Erythroblast (primary cell): ENCODE measurements at regions not wholly inside any gene's neighbourhood (a gene's known extent, or its start where the extent isn't known, plus 50 kb on each side); places are given as distances from the start of the nearest gene placed in this dataset.
"Not testable (repeated sequence)": the region's sequence is repeated elsewhere in the genome, so short reads cannot be mapped to it uniquely, and the experiment has no call there.

Experiments
- DNase-seq, 2 experiments: peaks; one replicate each; lab custom pipeline; 2025; lab: John Stamatoyannopoulos, UW
- GATA1 ChIP-seq: IDR thresholded peaks from 2 replicates; pipeline ENCODE4 v1.6.1; 2011; ENCODE audit warnings: low read depth, mild to moderate bottlenecking, control low read depth, low read length, moderate library complexity
- POLR2A ChIP-seq: IDR thresholded peaks from 2 replicates; pipeline ENCODE4 v1.6.1; 2011; ENCODE audit warnings: mild to moderate bottlenecking, low read length

DNA sequence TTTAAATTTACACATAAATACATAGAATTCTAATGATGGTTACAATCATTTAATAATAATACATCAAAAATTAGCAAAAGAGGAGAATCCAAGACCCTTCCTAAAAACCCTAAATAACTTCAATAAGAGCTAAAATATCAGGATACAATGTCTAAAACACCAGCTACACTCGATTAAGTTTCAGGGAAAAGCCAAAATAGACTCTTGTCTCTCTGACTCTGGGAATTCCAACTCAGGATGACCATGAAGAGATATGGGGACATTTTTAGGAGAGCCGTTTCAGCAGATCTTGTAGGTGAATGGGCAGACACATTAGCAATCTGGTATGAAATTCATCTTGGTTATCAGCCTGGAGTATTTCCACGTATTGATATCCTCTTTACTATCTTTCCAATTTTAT, 193.3 kb upstream of the NR3C1 start:
- no peak for DNase-seq
- TF ChIP-seq GATA1 (no peak), POLR2A (no peak)

DNA sequence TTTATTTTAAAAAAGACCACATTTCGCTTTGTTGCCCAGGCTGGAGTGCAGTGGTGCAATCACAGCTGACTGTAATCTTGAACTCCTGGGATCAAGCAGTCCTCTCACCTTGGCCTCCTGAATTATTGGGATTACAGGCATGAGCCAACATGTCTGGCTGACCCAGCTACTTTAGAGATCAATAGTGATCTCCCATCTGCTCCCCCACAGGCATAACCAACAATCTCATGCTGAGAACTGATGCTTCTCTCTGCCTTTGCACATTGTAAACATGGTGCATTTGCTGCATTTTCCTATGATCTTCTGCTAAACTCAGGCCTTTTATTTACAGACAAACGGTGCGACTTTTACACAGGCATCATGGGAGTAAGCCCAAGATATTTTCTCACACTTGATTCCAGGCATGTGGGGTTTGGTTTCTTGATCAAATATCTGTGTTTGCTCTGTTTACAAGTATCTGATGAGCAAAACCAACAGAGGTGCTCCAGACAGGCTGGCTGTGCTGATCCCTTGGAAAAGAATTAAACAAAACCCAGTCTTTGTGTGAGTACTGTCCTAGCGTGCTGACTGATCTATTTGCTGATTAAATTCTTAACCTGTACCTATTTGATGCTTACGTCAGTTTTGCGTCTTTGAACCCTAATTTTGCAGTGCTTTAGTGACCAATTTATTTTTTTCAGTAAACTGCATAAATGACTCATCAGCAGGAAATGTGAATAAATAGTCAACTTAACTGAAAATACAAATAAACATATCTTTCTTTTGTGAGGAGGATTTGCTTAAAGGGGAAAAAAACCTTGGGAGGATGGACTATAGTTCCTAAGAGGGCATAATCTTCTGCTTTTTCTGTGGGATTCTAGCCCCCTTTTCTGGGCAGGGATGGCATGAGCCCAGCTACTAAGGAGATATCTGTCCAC, 191.7 kb upstream of the NR3C1 start:
- TF ChIP-seq POLR2A: no peak
- TF ChIP-seq GATA1: no peak
- DNase-seq: no peak

DNA sequence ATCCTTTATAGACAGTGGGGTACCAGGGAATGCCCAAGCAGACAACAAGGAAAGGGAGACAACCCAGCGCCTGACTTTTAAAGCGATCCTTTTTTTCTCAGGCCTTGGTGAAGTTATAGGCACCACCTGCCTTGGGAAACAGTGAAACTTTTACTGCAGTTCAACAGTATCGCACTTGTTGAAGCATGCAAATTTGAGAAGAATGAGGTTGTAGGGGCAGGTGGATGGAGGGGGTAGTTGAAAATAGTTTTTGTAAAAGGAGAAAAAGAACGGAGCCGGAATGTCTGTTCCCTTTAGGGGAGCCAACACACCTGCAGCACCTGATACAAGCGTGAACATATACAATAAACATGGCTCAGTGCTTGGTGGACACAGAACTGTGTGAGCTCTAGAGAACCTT, 190.2 kb upstream of the NR3C1 start:
- no peak for DNase-seq
- TF ChIP-seq GATA1 (no peak), POLR2A (no peak)

DNA sequence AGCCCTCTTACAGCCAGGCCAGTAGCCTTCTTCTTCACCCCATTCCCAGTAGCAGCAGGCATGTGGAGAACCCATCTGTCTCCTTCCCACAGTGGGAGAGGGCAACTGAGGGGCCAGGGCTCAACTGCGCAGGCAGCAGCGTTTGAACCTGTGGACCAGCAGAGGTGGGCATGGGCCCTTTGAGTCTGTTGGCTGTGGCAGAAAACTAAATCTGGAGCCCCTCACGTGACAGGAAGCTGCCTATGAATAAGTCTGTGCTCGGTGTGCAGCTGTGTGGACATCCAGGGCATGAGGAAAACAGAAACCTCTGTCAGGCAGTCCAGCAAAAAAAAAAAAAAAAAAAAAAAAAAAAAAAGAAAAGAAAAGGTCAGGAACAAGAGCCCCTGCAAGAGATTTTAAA, 189.2 kb upstream of the NR3C1 start:
- no peak for TF ChIP-seq GATA1
- no peak for TF ChIP-seq POLR2A
- no peak for DNase-seq

DNA sequence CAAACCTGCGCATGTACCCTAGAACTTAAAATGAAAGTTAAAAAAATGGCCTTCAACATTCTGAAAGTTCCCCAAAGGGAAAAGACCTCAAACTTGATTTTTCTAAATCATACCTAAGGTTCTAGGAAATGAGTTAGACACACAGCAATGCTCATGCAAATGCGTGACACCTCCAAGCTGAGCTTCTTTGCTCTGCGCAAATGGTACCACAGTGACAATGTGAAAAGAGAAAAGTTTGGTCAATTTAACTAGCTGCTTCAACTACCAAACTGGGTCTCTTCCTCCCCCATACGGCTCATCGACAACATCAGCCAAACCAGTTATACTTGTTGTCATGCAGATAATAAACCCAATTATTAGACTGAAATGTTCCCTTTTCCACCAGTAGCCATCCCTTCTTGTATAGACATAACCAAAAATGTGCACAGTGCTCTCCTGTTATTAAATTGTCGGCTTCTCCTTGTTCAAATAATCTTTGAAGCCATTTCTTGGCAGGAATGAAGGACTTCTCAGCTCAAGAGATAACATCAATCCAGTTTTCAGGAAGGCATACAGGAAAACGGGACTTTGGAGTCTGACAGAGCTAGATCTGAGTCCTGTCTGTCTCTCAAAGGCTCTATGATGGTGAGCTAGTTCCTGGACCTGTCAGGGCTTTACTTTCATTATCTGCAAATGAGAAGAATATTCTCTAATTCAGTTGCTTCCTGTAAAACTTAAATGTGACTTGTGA, 185.6 kb upstream of the NR3C1 start:
- no peak for TF ChIP-seq GATA1
- no peak for TF ChIP-seq POLR2A
- DNase-seq: no peak

DNA sequence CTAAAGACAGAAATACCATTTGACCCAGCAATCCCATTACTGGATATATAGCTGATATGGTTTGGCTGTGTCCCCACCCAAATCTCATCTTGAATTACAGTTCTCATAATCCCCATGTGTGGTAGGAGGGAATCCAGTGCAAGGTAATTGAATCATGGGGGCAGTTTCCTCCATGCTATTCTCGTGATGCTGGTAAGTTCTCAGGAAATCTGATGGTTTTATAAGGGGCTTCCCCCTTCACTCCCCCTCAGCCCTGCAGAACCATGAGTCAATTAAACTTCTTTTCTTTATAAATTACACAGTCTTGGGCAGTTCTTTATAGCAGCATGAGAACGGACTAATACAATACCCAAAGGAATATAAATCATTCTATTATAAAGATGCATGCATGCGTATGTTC, 184.6 kb upstream of the NR3C1 start:
- not testable (repeated sequence) for DNase-seq

DNA sequence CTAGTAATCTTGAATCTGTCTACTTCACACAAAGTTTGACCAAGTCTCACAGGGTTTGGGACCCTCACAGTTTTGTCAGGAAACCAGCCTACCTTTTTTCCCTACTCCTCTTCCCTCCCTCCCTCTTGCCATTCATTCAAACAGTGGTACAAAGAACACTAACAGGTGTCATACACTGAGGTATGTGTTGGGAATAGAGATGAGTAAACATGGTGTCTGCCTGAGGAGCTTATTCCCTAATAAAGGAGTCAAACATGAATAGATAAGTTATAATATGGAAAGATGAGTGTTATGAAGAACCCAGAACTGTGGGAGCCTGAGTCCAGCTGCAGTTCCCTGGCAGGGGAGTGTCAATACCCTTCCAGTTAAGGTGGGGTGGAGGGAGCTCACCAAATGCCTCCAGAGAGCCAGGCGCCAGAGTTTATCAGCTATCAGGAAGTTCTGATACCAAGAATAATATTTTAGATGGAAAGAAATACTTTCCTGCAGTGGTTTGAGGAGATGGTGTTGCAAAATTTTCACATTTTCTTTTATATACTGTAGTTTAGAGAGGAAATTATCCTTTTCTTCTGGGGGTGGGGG, 183.4 kb upstream of the NR3C1 start:
- DNase-seq: no peak
- no peak for TF ChIP-seq GATA1
- no peak for TF ChIP-seq POLR2A

DNA sequence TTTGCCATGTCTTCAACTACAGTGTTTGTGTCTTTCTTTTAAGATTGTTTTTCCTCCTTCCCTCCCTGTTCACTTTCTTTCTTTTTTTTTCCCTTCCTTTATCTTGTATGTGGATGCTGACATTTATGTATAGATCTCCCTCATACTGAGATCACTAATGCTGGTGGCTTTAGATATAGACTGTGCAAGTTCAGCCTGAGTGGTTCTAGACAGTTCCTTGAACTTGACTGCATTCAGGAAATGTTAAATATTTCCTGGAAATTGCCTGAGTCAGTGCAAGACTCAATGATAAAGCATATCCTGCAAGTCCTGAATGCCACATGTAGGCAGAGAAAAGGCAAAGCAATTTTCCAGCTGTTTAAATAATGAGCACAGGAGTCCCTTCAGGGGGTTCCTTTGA, 182.5 kb upstream of the NR3C1 start:
- TF ChIP-seq POLR2A: no peak
- TF ChIP-seq GATA1: no peak
- DNase-seq: peak in 1 of 2 experiments; percentile 17

DNA sequence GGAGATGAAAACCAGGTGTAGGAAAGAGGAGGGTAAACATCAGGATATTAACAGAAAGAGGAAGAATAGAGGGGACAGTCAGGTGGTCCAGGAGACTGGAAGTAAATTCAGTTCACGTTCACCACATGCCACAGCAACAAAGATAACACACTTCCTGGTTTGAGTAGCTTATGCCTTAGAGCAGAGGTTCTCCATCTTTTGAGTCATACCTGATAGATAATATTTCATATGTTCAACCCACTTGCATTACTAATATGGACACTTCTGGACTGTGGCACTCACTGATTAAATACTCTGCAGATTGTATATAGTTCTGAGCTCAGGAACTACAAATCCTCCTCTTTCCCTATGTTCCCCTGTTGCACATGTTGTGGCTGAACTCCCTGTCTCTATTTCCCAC, 179.9 kb upstream of the NR3C1 start:
- DNase-seq: no peak
- TF ChIP-seq GATA1 (no peak), POLR2A (no peak)

DNA sequence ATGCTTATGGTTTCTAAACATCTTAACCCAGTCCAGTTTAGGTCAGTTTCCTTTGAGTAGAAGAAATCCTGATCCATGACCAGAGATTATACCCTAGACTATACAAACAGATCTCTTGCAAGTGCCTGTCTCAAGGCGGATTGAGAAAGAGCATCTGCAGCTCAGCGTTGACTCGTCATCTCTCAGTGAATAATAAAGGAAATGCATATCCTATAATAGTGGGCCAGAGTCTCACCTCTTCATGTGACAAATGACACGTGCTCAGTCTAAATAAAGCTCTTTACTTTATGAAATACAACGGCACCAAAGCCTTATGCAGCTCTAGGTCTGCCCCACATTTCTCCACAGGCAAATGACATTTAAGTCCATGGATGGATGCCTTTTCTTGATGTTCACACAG, 179.4 kb upstream of the NR3C1 start:
- DNase-seq: no peak
- TF ChIP-seq POLR2A (no peak), GATA1 (no peak)

DNA sequence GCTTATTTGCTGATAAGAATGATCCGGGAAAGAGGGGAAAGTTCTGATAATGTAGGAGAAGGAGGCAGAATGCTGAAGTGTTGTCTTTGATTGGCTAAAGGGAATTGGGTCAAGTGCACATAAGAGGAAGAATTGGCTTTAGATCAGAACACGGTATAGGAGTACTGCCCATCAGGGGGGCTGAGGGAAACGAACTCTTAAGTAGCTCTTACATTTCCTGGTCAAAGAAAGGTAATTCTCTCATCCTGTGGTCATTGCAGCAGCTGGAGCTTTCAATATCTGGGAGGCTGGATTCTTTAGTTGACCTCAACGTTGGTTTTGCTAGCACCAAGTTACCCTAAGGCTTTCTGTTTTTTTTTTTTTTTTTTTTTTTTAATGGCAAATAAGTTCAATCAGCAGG, 178.7 kb upstream of the NR3C1 start:
- no peak for DNase-seq
- no peak for TF ChIP-seq GATA1
- no peak for TF ChIP-seq POLR2A

DNA sequence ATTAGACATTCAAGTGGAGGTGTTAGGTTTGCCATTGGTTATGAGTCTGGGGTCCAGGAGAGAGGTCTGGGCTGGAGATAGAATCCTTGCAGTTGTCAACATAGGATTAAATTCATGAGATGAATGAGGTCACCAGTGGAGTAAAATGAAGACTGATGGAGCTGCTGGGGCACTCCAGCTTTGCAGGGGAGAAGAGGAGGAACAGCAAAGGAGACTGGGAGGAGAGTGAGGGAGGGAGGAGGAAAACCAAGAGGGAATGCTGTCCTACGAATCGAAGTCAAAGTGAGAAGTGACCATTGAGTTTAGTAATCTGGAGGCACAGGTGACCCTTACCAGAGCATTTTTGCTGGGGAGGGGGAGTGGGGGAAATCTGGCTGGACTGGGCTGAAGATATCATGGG, 178.2 kb upstream of the NR3C1 start:
- TF ChIP-seq POLR2A: no peak
- no peak for TF ChIP-seq GATA1
- no peak for DNase-seq

DNA sequence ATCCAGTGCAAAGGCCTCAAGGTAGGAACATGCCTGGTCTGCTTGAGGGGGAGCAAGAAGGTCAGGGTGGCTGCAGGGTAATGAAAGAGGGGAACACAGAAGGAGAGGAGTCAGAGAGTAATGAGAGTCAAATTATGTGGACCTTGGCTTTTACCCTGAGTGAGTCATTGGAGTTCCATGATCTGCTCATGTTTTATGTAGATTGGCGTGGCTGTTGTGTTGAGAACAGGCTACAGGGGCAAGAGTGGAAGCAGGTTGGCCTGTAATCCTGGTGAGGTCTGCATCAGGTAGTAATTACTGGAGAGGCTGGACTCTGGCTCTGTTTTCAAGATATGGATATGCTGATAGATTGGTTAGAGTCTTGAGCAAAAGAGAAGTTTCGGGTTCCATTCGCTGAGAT, 177.7 kb upstream of the NR3C1 start:
- TF ChIP-seq GATA1 (no peak), POLR2A (no peak)
- DNase-seq: no peak
